Mucosa of descending colon (tissue), 3 donors: ENCODE measurements at regions not wholly inside any gene's neighbourhood (a gene's known extent, or its start where the extent isn't known, plus 50 kb on each side); places are given as distances from the start of the nearest gene placed in this dataset.

ENCODE experiments used
- ATAC-seq: fragments of 200-7000 bp; cut with Tn5 transposase; one replicate; pipeline ENCODE4 v1.9.1; 2020; ENCODE audit warnings: mild to moderate bottlenecking, moderate library complexity
- DNase-seq, 3 donors: peaks; one replicate each; pipeline ENCODE4 v3.0.0-alpha.2; 2020
- H3K36me3 ChIP-seq: fragments of 200-600 bp; one replicate; pipeline ENCODE4 v1.8.0; 2021; ENCODE audit warnings: low read depth, mild to moderate bottlenecking
- H3K4me1 ChIP-seq: fragments of 200-600 bp; one replicate; pipeline ENCODE4 v1.8.0; 2021; ENCODE audit warnings: low read depth, mild to moderate bottlenecking
- H3K4me3 ChIP-seq: fragments of 200-600 bp; one replicate; pipeline ENCODE4 v1.8.0; 2021; ENCODE audit warnings: mild to moderate bottlenecking
- H3K9me3 ChIP-seq: fragments of 200-600 bp; one replicate; pipeline ENCODE4 v1.8.0; 2021; ENCODE audit warnings: mild to moderate bottlenecking
- intact Hi-C, 2 donors: fragments of 100-400 bp; cut with DNase I in 1 of 2; cut with micrococcal nuclease in 1 of 2; formaldehyde crosslinking; loops; one replicate each; pipeline versions ENCODE4 v1.11.0 to v1.11.1; 2022; cut with DNase I, micrococcal nuclease
- TF ChIP-seq, protein P1 (sequence below): fragments of 200-600 bp; IDR thresholded peaks from one replicate; pipeline ENCODE4 v1.8.0; 2022; ENCODE audit warnings: antibody characterized with exemption, mild to moderate bottlenecking
- donor health status: DM: no; HTN: no; CAD: no; lungs with moderate emphysema.
- donor health status: DM: no; HTN: no; CAD: no.
- donor health status: DM: no; HTN: yes; CAD: no.

GRCh38 chr5:54803471-54804011 lies 181.9 kb downstream of the ESM1 start:
- DNase-seq (no peak), ATAC-seq (no peak)
- TF ChIP-seq, protein P1, sequence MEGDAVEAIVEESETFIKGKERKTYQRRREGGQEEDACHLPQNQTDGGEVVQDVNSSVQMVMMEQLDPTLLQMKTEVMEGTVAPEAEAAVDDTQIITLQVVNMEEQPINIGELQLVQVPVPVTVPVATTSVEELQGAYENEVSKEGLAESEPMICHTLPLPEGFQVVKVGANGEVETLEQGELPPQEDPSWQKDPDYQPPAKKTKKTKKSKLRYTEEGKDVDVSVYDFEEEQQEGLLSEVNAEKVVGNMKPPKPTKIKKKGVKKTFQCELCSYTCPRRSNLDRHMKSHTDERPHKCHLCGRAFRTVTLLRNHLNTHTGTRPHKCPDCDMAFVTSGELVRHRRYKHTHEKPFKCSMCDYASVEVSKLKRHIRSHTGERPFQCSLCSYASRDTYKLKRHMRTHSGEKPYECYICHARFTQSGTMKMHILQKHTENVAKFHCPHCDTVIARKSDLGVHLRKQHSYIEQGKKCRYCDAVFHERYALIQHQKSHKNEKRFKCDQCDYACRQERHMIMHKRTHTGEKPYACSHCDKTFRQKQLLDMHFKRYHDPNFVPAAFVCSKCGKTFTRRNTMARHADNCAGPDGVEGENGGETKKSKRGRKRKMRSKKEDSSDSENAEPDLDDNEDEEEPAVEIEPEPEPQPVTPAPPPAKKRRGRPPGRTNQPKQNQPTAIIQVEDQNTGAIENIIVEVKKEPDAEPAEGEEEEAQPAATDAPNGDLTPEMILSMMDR: no peak
- Histone ChIP-seq H3K4me1 (no peaks in the 10 kb centered on the region), H3K36me3 (no peaks in the 10 kb centered on the region), H3K9me3 (no peaks in the 10 kb centered on the region), H3K4me3 (no peak overlapping the region)
- intact Hi-C loops: no loop called here

- TF ChIP-seq, protein P1: no peak
- no peak for ATAC-seq
- no peak for DNase-seq
- Histone ChIP-seq H3K4me3 (no peak overlapping the region), H3K36me3 (no peaks in the 10 kb centered on the region), H3K4me1 (no peaks in the 10 kb centered on the region), H3K9me3 (no peaks in the 10 kb centered on the region)
- intact Hi-C loops: no loop called here
Observed at GRCh38 chr5:54799645-54800044, 185.7 kb downstream of the ESM1 start.

DNA sequence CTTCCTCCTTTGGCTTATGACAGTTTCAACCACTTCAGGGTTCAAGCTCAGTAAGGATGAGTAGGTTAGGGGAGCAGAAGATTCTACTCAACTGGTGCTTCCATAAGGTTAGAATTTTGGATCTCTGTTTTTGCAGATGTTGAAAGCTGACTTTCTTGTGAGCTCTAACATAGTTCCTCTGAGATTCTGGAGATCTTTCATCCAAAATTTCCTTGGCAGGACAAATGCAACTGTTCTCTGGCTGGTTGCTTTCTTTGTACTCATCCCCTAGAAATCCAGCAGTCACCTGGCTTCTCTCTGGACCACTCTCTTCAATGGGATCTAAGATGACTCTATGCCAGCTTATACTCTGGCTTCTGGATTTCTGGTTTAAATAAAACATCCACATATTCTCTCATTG lies 189.6 kb downstream of the ESM1 start:
- ATAC-seq (no peak), DNase-seq (no peak)
- Histone ChIP-seq H3K9me3 (no peaks in the 10 kb centered on the region), H3K4me1 (no peaks in the 10 kb centered on the region), H3K4me3 (no peak overlapping the region), H3K36me3 (no peaks in the 10 kb centered on the region)
- TF ChIP-seq, protein P1: no peak
- intact Hi-C loops: no loop called here

- TF ChIP-seq, protein P1: no peak
- intact Hi-C loops: no loop called here
- H3K36me3 ChIP-seq: no peaks in the 10 kb centered on the region
- no peak overlapping the region for H3K4me3 ChIP-seq
- H3K9me3 ChIP-seq: no peaks in the 10 kb centered on the region
- no peaks in the 10 kb centered on the region for H3K4me1 ChIP-seq
- ATAC-seq: no peak
- no peak for DNase-seq
Observed at GRCh38 chr5:54795284-54795683, 190.1 kb downstream of the ESM1 start.

DNA sequence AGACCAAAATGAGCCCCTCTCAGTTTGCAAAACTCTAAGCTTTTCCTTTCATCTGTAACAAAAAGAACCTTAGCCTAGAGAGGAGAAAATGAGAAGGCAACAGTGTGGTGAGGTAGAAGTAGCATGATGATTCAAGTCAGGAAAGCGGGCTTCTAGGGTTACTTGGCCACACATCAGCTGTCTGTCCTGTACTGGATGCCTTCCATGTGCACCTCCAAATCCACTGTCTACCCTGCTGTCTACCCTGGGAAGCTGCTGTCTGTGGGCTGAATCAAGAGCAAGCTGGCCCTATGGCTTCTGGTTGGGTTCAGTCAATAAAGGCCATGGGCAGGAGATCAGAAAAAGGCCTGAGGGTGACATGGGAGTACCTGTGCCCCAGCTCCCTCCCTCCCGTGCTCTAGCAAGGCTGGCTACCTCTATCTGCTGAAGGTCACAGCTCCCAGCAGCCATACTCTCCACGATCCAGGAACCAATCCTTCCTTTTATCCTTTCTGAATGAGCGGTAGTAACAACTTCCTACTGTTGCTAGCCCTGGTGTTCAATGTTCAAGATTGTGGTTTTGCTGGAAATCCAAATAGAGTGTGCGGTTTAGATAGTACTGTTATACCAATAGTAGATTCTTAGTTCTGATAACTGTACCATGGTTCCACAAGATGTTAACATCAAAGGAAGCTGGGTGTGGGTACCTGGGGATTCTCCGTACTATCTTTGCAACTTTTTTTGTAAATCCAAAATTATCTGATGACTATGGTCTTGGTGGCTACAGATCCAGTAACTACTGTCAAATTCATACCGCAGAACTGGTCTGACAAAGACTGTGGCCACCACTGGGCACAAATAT lies 191.0 kb downstream of the ESM1 start:
- H3K4me3 ChIP-seq: no peak overlapping the region
- DNase-seq (no peak), ATAC-seq (no peak)
- intact Hi-C loops: no loop called here
- H3K4me1 ChIP-seq: no peaks in the 10 kb centered on the region
- H3K36me3 ChIP-seq: no peaks in the 10 kb centered on the region
- no peaks in the 10 kb centered on the region for H3K9me3 ChIP-seq
- TF ChIP-seq, protein P1: no peak
